MV-4-11 (cell line): ENCODE measurements at regions not wholly inside any gene's neighbourhood (a gene's known extent, or its start where the extent isn't known, plus 50 kb on each side); places are given as distances from the start of the nearest gene placed in this dataset.

Source experiments
- DNase-seq: peaks from one replicate; lab custom pipeline; 2025; lab: John Stamatoyannopoulos, UW

DNA sequence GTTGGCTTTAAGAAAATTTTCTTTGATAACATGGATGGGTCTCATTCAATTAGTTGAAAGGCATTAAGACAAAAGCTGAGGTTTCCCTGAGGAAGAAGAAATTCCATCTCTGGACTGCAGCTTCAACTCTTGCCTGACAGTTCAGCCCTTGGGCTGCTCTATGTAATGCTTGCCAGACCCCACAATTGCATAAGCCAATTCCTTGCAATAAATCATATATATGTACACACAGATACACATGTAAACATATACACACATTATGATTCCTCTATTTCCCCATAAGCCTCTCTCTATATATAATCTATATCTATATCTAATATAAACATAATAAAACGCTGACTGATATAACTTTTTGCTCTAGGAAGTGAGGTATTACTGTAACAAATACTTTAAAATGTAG is 301.5 kb upstream of the PRMT6 start:
- DNase-seq: no peak

DNA sequence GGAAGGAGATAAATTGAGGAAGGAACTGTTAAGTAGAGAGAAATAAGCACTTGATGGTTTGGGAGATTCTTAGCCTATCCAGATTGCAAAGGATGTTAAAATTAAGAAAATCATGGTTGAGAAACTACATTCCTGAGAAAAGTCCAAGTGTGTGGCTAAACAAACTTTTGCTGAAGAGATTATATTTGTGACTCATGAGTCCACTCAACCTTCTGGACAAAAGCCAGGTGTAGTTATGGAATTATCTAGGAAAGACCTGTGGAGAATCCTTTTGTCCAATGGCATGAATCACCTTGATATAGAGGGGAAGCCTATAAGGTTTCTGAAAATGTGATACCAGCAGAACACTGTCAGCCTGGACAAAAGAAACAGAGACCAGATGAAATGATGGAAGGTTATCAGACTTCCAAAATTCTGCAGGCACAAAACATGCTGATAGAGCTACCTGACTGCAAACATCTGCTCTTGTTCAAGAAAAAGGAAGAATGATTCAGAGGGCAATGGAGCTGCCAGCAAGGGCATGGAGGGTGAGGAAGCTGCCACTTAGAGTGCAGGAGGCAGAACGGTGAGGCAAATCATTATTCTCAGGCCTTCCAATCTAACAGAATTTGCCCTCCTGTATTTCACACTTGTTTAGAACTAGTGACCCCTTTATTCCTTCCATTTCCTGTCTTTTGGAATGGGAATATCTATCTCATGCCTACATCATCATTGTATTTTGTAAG is 300.6 kb upstream of the PRMT6 start:
- no peak for DNase-seq

DNA sequence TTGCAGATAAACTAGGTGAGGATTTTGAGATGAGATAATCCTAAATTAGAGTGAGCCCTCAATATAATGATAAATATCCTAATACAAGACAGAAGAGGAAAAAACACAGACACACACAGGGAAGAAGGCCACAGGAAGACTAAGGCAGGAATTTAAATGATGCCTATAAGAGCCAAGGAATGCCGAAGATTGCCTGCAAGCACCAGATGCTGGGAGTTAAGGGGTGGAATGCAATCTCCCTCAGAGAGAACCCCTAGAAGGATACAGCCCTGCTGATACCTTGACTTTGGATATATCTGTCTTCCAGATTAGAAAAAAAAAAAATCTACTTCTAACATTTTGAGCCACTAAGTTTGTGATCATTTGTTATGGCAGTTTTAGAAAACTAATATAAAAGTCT is 299.7 kb upstream of the PRMT6 start:
- DNase-seq: no peak

DNA sequence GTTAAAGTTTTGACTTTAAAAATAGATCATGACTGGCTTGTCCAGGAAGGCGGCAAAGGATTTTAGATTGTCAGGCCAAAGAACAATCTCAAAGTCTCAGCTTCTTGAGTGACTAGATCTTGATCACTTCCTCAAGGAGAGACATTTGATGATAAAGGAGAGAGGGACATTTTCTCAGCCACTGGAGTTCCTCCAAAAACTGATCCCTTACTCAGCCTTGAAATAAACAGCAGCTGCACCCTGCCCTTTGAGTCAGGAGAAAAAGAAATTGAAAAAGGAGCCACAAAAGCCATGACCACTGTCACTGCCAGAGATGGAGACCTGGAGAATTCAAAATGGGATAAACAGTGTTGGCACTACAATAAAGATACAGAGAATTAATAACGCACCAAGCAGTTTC is 288.4 kb upstream of the PRMT6 start:
- DNase-seq: no peak

DNA sequence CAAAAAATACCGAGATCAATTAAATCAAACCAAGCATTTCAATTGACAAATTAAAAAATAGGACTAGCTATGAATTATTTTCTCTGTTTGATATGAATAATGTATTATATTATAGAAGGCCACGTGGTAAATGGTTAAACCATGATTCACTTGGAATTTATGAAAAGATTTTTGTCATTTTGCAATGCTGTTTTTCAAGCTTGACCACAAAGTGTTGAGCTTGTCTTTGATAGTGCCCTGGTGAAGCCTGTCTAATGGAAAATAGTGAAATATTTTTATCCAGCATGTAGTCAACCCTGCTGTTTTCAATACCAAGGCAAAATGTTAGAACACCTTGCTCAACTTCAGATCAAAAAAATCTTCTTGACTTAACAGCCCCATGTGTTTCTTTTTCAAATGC is 288.0 kb upstream of the PRMT6 start:
- DNase-seq: no peak

DNA sequence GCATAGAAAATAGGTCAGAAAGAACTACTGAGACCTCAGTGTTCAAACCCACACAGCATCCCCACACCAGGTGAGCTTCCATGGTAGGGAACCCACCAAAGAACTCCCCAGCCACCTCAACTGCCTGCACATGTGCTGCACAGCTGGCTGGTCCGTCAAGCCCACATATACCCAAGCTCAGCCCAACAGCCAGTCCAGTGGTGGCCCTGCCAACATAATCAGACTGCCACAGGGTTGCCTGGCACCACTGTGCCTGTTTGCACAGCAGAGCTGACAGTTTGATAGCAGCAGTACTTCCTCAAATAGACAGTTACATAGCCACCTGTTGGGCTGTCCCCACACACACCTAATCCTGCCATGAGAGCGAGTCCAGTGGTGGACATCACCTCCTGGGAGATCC is 283.3 kb upstream of the PRMT6 start:
- no peak for DNase-seq

GRCh38 chr1:106780066-106780465 is 276.4 kb upstream of the PRMT6 start:
- no peak for DNase-seq

DNA sequence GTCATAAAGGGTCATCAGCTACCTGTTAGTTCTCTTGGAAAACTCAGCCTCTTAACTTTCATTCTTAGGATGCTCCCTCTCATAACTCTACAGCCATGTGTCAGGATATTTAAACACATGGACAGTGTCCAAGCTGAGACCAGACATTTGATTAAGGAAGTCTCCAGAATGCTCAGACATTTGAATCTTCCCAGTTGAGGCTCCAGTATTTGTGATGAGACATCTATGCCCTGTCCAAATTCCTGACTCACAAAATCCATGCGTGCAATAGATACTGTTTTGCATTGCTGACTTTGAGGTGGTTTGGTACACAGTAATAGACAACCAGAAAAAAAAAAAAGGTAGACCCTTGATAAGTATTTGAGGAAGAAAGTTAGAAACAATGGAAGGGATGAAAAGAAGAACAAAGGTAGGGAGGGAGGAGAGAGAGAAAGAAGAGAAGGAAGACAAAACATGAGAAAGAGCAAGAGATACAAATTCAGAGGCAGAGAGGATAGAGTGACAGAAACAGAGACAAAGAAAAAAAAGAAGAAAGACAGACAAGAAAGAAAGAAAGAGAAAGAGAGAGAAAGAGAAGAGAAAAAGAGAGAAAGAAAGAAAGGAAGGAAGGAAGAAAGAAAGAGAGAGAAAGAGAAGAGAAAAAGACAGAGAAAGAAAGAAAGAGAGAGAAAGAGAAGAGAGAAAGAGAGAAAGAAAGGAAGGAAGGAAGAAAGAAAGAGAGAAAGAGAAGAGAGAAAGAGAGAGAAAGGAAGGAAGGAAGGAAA is 275.5 kb upstream of the PRMT6 start:
- DNase-seq: no peak

GRCh38 chr1:106785176-106785575 is 271.3 kb upstream of the PRMT6 start:
- no peak for DNase-seq

DNA sequence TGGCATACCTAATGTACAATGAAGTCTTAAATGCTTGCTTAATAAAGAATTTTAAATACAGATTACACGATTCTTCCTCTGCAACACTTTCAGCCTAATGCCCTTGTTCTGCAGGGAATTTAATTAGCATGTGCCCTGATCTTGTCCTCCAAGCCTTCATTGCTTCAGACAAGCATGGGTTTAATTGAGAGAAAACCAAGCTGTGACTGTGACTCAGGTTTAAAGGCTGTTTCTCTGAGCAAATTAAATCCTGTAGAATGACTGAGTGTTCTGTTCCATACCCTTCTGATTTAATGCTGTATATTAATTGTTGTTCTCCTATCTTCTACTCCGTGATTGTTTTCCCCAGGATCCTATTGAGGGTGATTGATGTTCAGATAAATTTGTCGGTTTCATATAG is 269.0 kb upstream of the PRMT6 start:
- DNase-seq: no peak

DNA sequence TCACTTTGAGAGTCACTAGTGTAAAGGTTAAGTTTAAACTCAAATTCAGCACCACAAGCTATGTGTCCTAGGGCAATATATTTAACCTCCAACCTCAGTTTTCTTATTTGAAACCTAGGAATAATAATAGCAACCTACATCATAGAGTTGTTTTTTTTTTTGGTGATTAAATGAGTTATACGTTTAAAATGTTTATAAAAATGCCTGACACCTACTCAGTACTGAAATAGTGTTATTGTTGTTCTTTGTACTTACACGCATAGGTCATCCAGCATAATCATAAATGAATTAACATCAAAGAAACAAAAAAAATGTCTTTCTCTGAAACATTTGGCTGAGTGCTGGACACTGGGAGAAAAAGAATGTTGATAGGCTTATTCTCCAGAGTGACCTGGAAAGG is 266.8 kb upstream of the PRMT6 start:
- DNase-seq: no peak

DNA sequence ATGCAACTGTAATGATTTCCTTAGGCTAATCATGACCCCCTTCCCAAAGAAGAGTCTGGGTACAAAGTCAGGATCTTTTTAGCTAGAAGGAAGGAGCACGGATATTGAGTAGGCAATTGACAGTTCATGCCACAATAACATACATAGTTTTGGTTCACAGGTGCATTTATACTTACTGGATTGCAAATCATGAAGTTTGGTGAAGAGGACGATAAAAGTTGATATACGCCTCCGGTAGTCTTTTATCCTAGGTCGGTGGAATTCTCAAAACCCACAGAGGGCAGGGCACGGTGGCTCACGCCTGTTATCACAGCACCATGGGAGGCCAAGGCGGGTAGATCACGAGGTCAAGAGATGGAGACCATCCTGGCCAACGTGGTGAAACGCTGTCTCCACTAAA is 265.4 kb upstream of the PRMT6 start:
- DNase-seq: no peak

GRCh38 chr1:106793651-106794050 is 262.8 kb upstream of the PRMT6 start:
- no peak for DNase-seq

DNA sequence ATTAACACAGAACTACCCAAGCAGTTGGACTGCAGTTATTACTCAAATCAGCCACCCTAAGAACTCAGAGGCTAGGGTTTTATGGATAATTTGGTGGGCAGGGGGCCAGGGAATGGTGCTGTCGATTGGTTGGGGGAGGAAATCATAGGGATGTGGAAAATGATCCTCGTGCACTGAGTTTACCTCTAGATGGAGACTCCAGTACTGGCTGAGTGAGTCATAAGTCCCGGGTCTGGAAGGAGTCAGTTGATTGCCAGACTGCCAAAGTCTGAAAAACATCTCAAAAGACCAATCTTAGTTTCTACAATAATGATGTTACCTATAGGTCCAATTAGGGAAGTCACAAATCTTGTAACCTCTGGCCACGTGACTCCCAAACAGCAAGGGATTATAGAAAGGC is 257.5 kb upstream of the PRMT6 start:
- no peak for DNase-seq

DNA sequence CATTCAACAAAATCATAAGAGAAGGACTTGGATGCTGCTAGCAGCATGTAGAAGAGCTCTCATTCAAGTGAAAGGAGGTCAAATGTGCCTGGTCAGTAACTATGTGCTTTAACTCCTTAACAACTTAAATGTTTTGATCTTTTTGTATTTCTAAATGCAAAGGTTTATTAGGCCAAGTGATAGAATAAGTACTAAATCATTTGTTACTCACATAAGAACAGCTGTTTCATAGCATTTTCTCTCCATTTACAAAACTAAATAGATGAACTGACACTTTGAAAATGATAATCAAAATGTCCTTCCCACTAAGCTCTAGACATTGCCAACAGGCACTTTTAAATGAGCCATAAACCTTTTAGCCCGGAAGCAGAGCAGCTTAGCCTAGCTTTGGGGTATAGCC is 254.3 kb upstream of the PRMT6 start:
- no peak for DNase-seq

- no peak for DNase-seq
Observed at GRCh38 chr1:106814418-106814817, 242.1 kb upstream of the PRMT6 start.

DNA sequence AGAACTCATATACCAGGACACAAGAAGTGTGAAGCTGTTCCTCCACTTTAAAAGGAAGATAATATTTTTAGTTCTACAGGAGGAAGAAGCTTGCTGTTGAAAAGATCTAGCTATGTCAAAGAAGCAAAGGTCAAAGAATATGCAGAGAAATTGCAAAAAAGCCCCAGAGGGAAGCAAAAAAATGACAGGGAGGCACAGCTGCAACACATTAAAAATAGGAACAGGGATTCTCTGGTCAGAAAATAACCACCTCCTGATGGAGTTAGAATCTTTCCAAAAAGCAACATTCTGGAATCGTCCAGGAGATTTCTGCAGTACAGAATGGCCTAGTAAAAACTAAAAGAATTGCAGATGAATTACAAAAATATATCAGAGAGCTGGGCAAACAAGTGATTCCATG is 238.9 kb upstream of the PRMT6 start:
- no peak for DNase-seq

GRCh38 chr1:106831511-106831910 is 225.0 kb upstream of the PRMT6 start:
- DNase-seq: no peak

- DNase-seq: no peak
Observed at GRCh38 chr1:106836708-106837107, 219.8 kb upstream of the PRMT6 start.

DNA sequence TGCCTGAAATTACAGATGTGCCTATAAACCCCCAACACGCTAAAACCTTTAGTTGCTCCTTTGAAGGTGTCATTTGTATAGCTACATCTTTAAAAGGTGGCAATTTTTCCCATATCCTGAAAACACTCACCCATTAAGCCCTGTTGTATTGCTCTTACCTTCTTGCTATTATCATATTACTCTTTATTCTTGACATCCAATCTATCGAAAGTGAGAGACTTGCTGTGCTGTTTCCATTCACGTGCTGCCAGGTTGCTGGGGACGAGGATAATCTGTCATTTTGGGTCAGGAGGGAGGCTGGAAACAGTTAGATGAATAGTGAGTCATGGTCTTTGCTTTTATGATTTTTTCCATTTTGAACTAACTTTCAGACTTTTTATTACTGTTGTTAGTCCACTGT is 213.0 kb upstream of the PRMT6 start:
- no peak for DNase-seq

DNA sequence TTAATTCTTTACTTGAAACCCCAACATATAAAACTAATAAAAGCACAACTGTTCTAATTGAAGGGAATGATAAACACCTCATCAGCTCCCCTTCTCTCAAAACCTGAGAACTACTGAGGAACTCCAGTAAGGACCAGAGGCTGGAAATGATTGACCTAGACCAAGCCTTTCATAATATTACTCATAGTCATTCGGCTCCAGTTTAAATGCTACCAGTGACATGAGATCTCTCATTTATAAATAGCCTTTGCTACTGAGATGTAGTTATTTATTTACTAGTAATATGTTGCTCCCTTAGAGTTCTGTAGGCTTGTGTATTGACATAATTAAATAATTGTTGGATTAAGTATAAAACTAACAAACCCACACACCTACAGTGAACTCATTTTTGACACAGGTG is 209.8 kb upstream of the PRMT6 start:
- no peak for DNase-seq

GRCh38 chr1:106861110-106861509 is 195.4 kb upstream of the PRMT6 start:
- DNase-seq: no peak

DNA sequence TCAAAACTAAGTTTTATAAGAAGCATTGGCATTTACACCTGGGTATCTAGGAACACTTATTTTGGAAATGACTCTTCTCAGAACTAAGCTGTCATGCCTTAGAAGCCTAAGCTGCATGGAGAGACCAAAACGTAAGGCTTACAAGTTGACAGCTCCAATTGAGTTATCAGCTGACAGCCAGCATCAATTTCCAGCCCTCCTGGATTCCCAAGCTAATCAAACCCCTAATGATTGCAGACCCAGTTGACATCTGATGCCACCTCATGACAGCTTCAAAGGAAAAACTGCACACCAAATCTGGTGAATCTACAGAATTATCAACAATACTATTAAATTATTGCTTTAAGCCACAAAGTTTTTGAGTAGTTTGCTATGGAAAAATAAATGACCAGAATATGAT is 187.6 kb upstream of the PRMT6 start:
- DNase-seq: no peak

DNA sequence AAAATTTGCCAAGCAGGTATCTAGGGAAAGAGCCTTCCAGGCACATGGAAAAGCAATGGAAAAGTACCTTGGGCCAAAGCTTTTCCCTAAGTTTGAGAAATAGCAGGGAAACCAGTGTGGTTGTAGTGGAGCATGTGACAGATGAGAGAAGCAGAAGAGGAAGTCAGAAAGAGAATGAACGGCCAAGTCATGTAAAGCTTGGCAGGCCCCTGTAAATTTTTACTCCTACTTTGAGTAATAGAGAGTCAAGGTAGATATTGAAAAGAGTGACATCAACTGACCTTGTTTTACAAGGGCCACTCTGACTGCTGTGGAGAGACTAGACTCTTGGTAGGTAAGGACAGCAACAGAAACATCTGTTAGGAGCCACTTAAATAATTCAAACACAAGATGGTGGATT is 180.9 kb upstream of the PRMT6 start:
- DNase-seq: peak; percentile 59
